OCI-LY7 (cell line): ENCODE measurements at regions not wholly inside any gene's neighbourhood (a gene's known extent, or its start where the extent isn't known, plus 50 kb on each side); places are given as distances from the start of the nearest gene placed in this dataset.

ENCODE experiments used
- EZH2phosphoT487 ChIP-seq: fragments of 200-600 bp; sonication (generic); IDR thresholded peaks from 2 replicates; pipeline ENCODE4 v1.6.1; 2018; ENCODE audit warnings: low read depth, borderline replicate concordance, mild to moderate bottlenecking, mixed run types, antibody characterized with exemption, low read length, moderate library complexity, mixed read lengths
- TF ChIP-seq, protein P1 (sequence below): fragments of 200-600 bp; sonication (generic); conservative IDR thresholded peaks from 2 replicates; pipeline ENCODE4 v1.5.1; 2014; ENCODE audit warnings: mild to moderate bottlenecking, antibody characterized with exemption, low read length, moderate library complexity, mixed read lengths

DNA sequence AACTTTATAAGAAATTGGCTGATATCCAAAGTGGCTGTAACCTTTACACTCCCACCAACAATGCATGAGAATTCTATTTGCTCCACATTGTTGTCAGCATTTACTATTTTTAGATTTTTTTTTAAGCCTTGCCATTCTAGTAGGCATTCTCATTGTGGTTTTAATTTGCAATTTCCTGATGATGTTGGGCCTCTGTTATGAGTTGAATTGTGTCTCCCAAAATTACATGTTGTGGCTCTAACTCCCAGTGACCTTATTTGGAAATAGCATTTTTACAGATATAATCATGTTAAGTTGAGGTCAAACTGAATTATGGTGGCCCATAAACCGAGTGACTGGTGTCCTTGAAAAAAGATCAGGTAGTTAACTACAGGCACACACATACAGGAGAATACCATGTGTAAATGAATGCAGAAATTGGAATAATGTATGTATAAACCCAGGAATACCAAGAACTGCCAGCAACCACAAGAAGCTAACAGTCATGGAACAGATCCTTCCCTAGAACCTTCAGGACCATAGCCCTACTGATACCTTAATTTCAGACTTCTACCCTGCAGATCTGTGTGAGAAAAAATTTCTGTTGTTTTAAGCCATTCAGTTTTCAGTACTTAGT, 348.8 kb upstream of the DAB1 start:
- TF ChIP-seq, protein P1, sequence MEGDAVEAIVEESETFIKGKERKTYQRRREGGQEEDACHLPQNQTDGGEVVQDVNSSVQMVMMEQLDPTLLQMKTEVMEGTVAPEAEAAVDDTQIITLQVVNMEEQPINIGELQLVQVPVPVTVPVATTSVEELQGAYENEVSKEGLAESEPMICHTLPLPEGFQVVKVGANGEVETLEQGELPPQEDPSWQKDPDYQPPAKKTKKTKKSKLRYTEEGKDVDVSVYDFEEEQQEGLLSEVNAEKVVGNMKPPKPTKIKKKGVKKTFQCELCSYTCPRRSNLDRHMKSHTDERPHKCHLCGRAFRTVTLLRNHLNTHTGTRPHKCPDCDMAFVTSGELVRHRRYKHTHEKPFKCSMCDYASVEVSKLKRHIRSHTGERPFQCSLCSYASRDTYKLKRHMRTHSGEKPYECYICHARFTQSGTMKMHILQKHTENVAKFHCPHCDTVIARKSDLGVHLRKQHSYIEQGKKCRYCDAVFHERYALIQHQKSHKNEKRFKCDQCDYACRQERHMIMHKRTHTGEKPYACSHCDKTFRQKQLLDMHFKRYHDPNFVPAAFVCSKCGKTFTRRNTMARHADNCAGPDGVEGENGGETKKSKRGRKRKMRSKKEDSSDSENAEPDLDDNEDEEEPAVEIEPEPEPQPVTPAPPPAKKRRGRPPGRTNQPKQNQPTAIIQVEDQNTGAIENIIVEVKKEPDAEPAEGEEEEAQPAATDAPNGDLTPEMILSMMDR, result no peak
- no peak for TF ChIP-seq EZH2phosphoT487
